Osteocyte (in vitro differentiated cells): ENCODE measurements at regions not wholly inside any gene's neighbourhood (a gene's known extent, or its start where the extent isn't known, plus 50 kb on each side); places are given as distances from the start of the nearest gene placed in this dataset.

ENCODE experiments used
- DNase-seq: peaks from one replicate; pipeline ENCODE4 v3.0.0; 2021; ENCODE audit warnings: mixed read lengths; ENCODE audit not compliant: unreplicated experiment; ENCODE audit errors: extremely low spot score
- H3K27ac Mint-ChIP-seq: one replicate; pipeline ENCODE4 v1.8.0; 2021; ENCODE audit warnings: mild to moderate bottlenecking, mixed read lengths; ENCODE audit not compliant: unreplicated experiment
- H3K27me3 Mint-ChIP-seq: one replicate; pipeline ENCODE4 v1.8.0; 2021; ENCODE audit warnings: mixed read lengths; ENCODE audit not compliant: unreplicated experiment
- H3K36me3 Mint-ChIP-seq: one replicate; pipeline ENCODE4 v1.8.0; 2021; ENCODE audit warnings: mixed read lengths; ENCODE audit not compliant: unreplicated experiment
- H3K4me1 Mint-ChIP-seq: one replicate; pipeline ENCODE4 v1.8.0; 2021; ENCODE audit warnings: mixed read lengths; ENCODE audit not compliant: unreplicated experiment
- H3K4me3 Mint-ChIP-seq: one replicate; pipeline ENCODE4 v1.8.0; 2021; ENCODE audit warnings: mild to moderate bottlenecking, moderate library complexity, mixed read lengths; ENCODE audit not compliant: unreplicated experiment
- H3K9me3 Mint-ChIP-seq: one replicate; pipeline ENCODE4 v1.8.0; 2021; ENCODE audit warnings: mixed read lengths; ENCODE audit not compliant: unreplicated experiment
- CTCF ChIP-seq: fragments of 200-600 bp; sonication (generic); IDR thresholded peaks from 2 replicates; pipeline ENCODE4 v1.5.0; 2021; ENCODE audit warnings: antibody characterized with exemption, mild to moderate bottlenecking, moderate library complexity

GRCh38 chr17:419073-419735, 66.6 kb upstream of the RPH3AL start:
- peaks cover 1% of the 10 kb centered on the region for H3K36me3 Mint-ChIP-seq
- no peaks in the 10 kb centered on the region for H3K9me3 Mint-ChIP-seq
- no peaks in the 10 kb centered on the region for H3K27me3 Mint-ChIP-seq
- no peak overlapping the region for H3K27ac Mint-ChIP-seq
- TF ChIP-seq CTCF: no peak
- no peak overlapping the region for H3K4me3 Mint-ChIP-seq
- H3K4me1 Mint-ChIP-seq: no peaks in the 10 kb centered on the region
- DNase-seq: no peak

- Mint-ChIP-seq H3K27me3 (no peaks in the 10 kb centered on the region), H3K9me3 (no peaks in the 10 kb centered on the region), H3K4me3 (no peak overlapping the region), H3K36me3 (peaks cover 4% of the 10 kb centered on the region), H3K4me1 (no peaks in the 10 kb centered on the region), H3K27ac (no peak overlapping the region)
- no peak for TF ChIP-seq CTCF
- no peak for DNase-seq
Measured at GRCh38 chr17:418421-418751, 65.8 kb upstream of the RPH3AL start.

- no peak for DNase-seq
- no peaks in the 10 kb centered on the region for H3K9me3 Mint-ChIP-seq
- peaks cover 4% of the 10 kb centered on the region for H3K36me3 Mint-ChIP-seq
- H3K27me3 Mint-ChIP-seq: no peaks in the 10 kb centered on the region
- H3K4me1 Mint-ChIP-seq: no peaks in the 10 kb centered on the region
- TF ChIP-seq CTCF: no peak
- no peak overlapping the region for H3K4me3 Mint-ChIP-seq
- H3K27ac Mint-ChIP-seq: no peak overlapping the region
Measured at GRCh38 chr17:417691-418420, 65.2 kb upstream of the RPH3AL start.

GRCh38 chr17:416293-417206, 63.9 kb upstream of the RPH3AL start:
- no peak for DNase-seq
- H3K4me1 Mint-ChIP-seq: peaks cover 10% of the 10 kb centered on the region
- no peak for TF ChIP-seq CTCF
- H3K27ac Mint-ChIP-seq: no peak overlapping the region
- no peaks in the 10 kb centered on the region for H3K9me3 Mint-ChIP-seq
- no peaks in the 10 kb centered on the region for H3K27me3 Mint-ChIP-seq
- H3K4me3 Mint-ChIP-seq: no peak overlapping the region
- H3K36me3 Mint-ChIP-seq: peaks cover 4% of the 10 kb centered on the region
